Common myeloid progenitor, CD34-positive (primary cell): ENCODE measurements at regions not wholly inside any gene's neighbourhood (a gene's known extent, or its start where the extent isn't known, plus 50 kb on each side); places are given as distances from the start of the nearest gene placed in this dataset.

Experiments used
- CTCF ChIA-PET: fragments of 350-600 bp; sonication (Branson Sonifier 250); formaldehyde crosslinking; loops from one replicate; lab custom pipeline; 2021; ENCODE audit warnings: antibody characterized with exemption; lab: Charles Lee
- POLR2A ChIA-PET: fragments of 350-600 bp; sonication (Branson Sonifier 250); formaldehyde crosslinking; loops from one replicate; lab custom pipeline; 2021; ENCODE audit warnings: antibody characterized with exemption; lab: Charles Lee
- DNase-seq, 3 donors: peaks; one replicate each; pipeline versions ENCODE4 v3.0.0 to v3.0.0-alpha.2; 2013
- H3K27ac ChIP-seq, 2 experiments: 1 replicate in 1 of 2; 2 replicates in 1 of 2; pipeline ENCODE4 v1.7.0; 2013; ENCODE audit warnings: inconsistent platforms in 2 of 2, low read length in 2 of 2, mild to moderate bottlenecking in 2 of 2, low read depth in 1 of 2, moderate library complexity in 1 of 2; ENCODE audit not compliant: severe bottlenecking in 2 of 2, insufficient read depth in 1 of 2, poor library complexity in 1 of 2
- H3K27me3 ChIP-seq, 5 experiments: replicated peaks in 2 of 5; 1 replicate in 3 of 5; 2 replicates in 2 of 5; pipeline versions ENCODE4 v1.6.1 to v1.7.0; 2013; ENCODE audit warnings: low read length in 4 of 5, mild to moderate bottlenecking in 2 of 5, moderate library complexity in 2 of 5, inconsistent platforms in 1 of 5; ENCODE audit not compliant: insufficient read depth in 5 of 5, control insufficient read depth in 4 of 5
- H3K36me3 ChIP-seq, 4 experiments: 1 replicate in 2 of 4; 2 replicates in 2 of 4; pipeline versions ENCODE4 v1.6.1 to v1.7.0; 2013; ENCODE audit warnings: low read length in 3 of 4, control low read depth in 1 of 4, mild to moderate bottlenecking in 1 of 4; ENCODE audit not compliant: control insufficient read depth in 4 of 4, insufficient read depth in 4 of 4
- H3K4me1 ChIP-seq, 4 experiments: 1 replicate in 3 of 4; 2 replicates in 1 of 4; pipeline versions ENCODE4 v1.6.1 to v1.7.1; 2013; ENCODE audit warnings: low read length in 3 of 4, mild to moderate bottlenecking in 3 of 4, control low read depth in 1 of 4, inconsistent platforms in 1 of 4, moderate library complexity in 1 of 4; ENCODE audit not compliant: control insufficient read depth in 4 of 4, insufficient read depth in 4 of 4; ENCODE audit errors: control extremely low read depth in 1 of 4
- H3K4me3 ChIP-seq, 7 experiments: 1 replicate in 4 of 7; 2 replicates in 3 of 7; pipeline versions ENCODE4 v1.5.1 to v1.7.0; 2013; ENCODE audit warnings: mild to moderate bottlenecking in 7 of 7, low read length in 6 of 7, moderate library complexity in 6 of 7, inconsistent platforms in 2 of 7, low read depth in 2 of 7, control low read depth in 1 of 7; ENCODE audit not compliant: insufficient read depth in 4 of 7, control insufficient read depth in 1 of 7; ENCODE audit errors: extremely low read depth in 1 of 7
- H3K9me3 ChIP-seq, 5 experiments: 1 replicate in 4 of 5; 2 replicates in 1 of 5; pipeline versions ENCODE4 v1.6.1 to v1.7.1; 2013; ENCODE audit warnings: low read length in 4 of 5, mild to moderate bottlenecking in 2 of 5, inconsistent platforms in 1 of 5, low read depth in 1 of 5, moderate library complexity in 1 of 5; ENCODE audit not compliant: control insufficient read depth in 4 of 5, insufficient read depth in 2 of 5; ENCODE audit errors: control extremely low read depth in 1 of 5
- WGBS: methylation state at CpG from one replicate; pipeline ENCODE4 v1.1.5; 2013; ENCODE audit not compliant: insufficient coverage; 5-methylcytosine and 5-hydroxymethylcytosine counted together

- Histone ChIP-seq H3K27ac (no peak overlapping the region), H3K9me3 (peaks cover 0 to 3% (median 0%) of the 10 kb centered on the region in 5 experiments), H3K36me3 (no peaks in the 10 kb centered on the region), H3K27me3 (peaks cover 0 to 6% (median 0%) of the 10 kb centered on the region in 5 experiments), H3K4me3 (no peak overlapping the region), H3K4me1 (no peaks in the 10 kb centered on the region)
- 43% methylated on average over 3 of the region's 5 CpGs for WGBS
- POLR2A ChIA-PET: no interaction called here
- CTCF ChIA-PET: no interaction called here
- DNase-seq: no peak
Measured at GRCh38 chr18:6646801-6647200, 82.7 kb upstream of the ARHGAP28 start.

- H3K27ac ChIP-seq: no peak overlapping the region
- WGBS: no CpG with 5 or more reads among the region's 1 CpG
- H3K27me3 ChIP-seq: peaks cover 0 to 6% (median 0%) of the 10 kb centered on the region in 5 experiments
- H3K36me3 ChIP-seq: no peaks in the 10 kb centered on the region
- no peak overlapping the region for H3K4me3 ChIP-seq
- no peaks in the 10 kb centered on the region for H3K4me1 ChIP-seq
- ChIA-PET CTCF (no interaction called here), POLR2A (no interaction called here)
- DNase-seq: no peak
- H3K9me3 ChIP-seq: peaks cover 0 to 3% (median 0%) of the 10 kb centered on the region in 5 experiments
Measured at GRCh38 chr18:6648581-6648980, 80.9 kb upstream of the ARHGAP28 start.

- ChIA-PET CTCF (no interaction called here), POLR2A (no interaction called here)
- 100% methylated on average over 1 of the region's 3 CpGs for WGBS
- no peaks in the 10 kb centered on the region for H3K4me1 ChIP-seq
- peaks cover 0 to 6% (median 0%) of the 10 kb centered on the region in 5 experiments for H3K27me3 ChIP-seq
- H3K9me3 ChIP-seq: no peaks in the 10 kb centered on the region
- H3K4me3 ChIP-seq: no peak overlapping the region
- no peaks in the 10 kb centered on the region for H3K36me3 ChIP-seq
- H3K27ac ChIP-seq: no peak overlapping the region
- no peak for DNase-seq
Measured at GRCh38 chr18:6649421-6650126, 79.9 kb upstream of the ARHGAP28 start.

- CTCF ChIA-PET: no interaction called here
- Histone ChIP-seq H3K9me3 (no peaks in the 10 kb centered on the region), H3K27me3 (peaks cover 0 to 6% (median 0%) of the 10 kb centered on the region in 5 experiments), H3K4me1 (no peaks in the 10 kb centered on the region), H3K36me3 (no peaks in the 10 kb centered on the region), H3K27ac (no peak overlapping the region), H3K4me3 (no peak overlapping the region)
- POLR2A ChIA-PET: no interaction called here
- WGBS: 86% methylated on average over 1 of the region's 3 CpGs
- DNase-seq: no peak
Measured at GRCh38 chr18:6650127-6650507, 79.4 kb upstream of the ARHGAP28 start.

GRCh38 chr18:6650747-6651146, 78.8 kb upstream of the ARHGAP28 start:
- Histone ChIP-seq H3K27ac (no peak overlapping the region), H3K36me3 (no peaks in the 10 kb centered on the region), H3K27me3 (peaks cover 0 to 3% (median 0%) of the 10 kb centered on the region in 5 experiments), H3K4me3 (no peak overlapping the region), H3K4me1 (no peaks in the 10 kb centered on the region), H3K9me3 (no peaks in the 10 kb centered on the region)
- ChIA-PET POLR2A (no interaction called here), CTCF (no interaction called here)
- WGBS: 77% methylated on average over 6 of the region's 6 CpGs
- no peak for DNase-seq

- Histone ChIP-seq H3K36me3 (no peaks in the 10 kb centered on the region), H3K4me3 (no peak overlapping the region), H3K9me3 (no peaks in the 10 kb centered on the region), H3K27ac (no peak overlapping the region), H3K4me1 (no peaks in the 10 kb centered on the region), H3K27me3 (no peaks in the 10 kb centered on the region)
- POLR2A ChIA-PET: no interaction called here
- no peak for DNase-seq
- CTCF ChIA-PET: no interaction called here
Measured at GRCh38 chr18:6652098-6652497, 77.4 kb upstream of the ARHGAP28 start.

GRCh38 chr18:6653880-6654279, 75.6 kb upstream of the ARHGAP28 start:
- WGBS: 100% methylated on average over 2 of the region's 2 CpGs
- Histone ChIP-seq H3K4me3 (no peak overlapping the region), H3K27me3 (no peaks in the 10 kb centered on the region), H3K36me3 (no peaks in the 10 kb centered on the region), H3K27ac (no peak overlapping the region), H3K9me3 (no peaks in the 10 kb centered on the region), H3K4me1 (no peaks in the 10 kb centered on the region)
- CTCF ChIA-PET: no interaction called here
- POLR2A ChIA-PET: no interaction called here
- no peak for DNase-seq
